GM12878 (cell line): ENCODE measurements at regions not wholly inside any gene's neighbourhood (a gene's known extent, or its start where the extent isn't known, plus 50 kb on each side); places are given as distances from the start of the nearest gene placed in this dataset.
A peak's percentile ranks its signal among the peaks of the same experiment; 100 is the strongest.

Experiments used
- ATAC-seq: fragments of 200-7000 bp; cut with Tn5 transposase; 3 replicates; pipeline ENCODE4 v1.9.1; 2020; ENCODE audit warnings: mild to moderate bottlenecking, moderate library complexity
- BruUV-seq: library from RNA; stranded (reverse); fragments of 400-500 nt; replicated peaks from 2 replicates; lab custom pipeline; 2021; lab: Mats Ljungman, UMichigan
- CTCF ChIA-PET: fragments of 300-600 bp; sonication (Branson Sonifier 250); formaldehyde crosslinking; extraction: SDS; loops from one replicate; lab custom pipeline; 2021; ENCODE audit warnings: inconsistent platforms; lab: Yijun Ruan, JAX
- POLR2A ChIA-PET: fragments of 350-600 bp; formaldehyde crosslinking; extraction: SDS; loops from one replicate; lab custom pipeline; 2021; ENCODE audit warnings: inconsistent platforms; lab: Charles Lee
- RAD21 ChIA-PET: fragments of 300-600 bp; sonication (Branson Sonifier 250); formaldehyde crosslinking; loops from one replicate; lab custom pipeline; 2023; ENCODE audit warnings: antibody characterized with exemption; ENCODE audit not compliant: unreplicated experiment; lab: Charles Lee
- SMC1A ChIA-PET: fragments of 300-600 bp; sonication (Branson Sonifier 250); formaldehyde crosslinking; loops from one replicate; lab custom pipeline; 2023; ENCODE audit not compliant: unreplicated experiment, uncharacterized antibody; lab: Charles Lee
- DNase-seq: peaks from one replicate; pipeline ENCODE4 v3.0.0-alpha.2; 2011; ENCODE audit warnings: low read depth, low spot score
- FAIRE-seq: peaks from 3 replicates; lab custom pipeline; 2011; peaks lifted over from hg19 to GRCh38; lab: Jason Lieb, UNC
- H2AFZ ChIP-seq: 2 replicates; pipeline ENCODE4 v1.6.0; 2011; ENCODE audit warnings: low read depth, low read length, control low read depth; ENCODE audit not compliant: control insufficient read depth
- H3K27ac ChIP-seq: 2 replicates; pipeline ENCODE4 v1.5.1; 2011; ENCODE audit warnings: control low read depth; ENCODE audit not compliant: control insufficient read depth, insufficient read depth
- H3K27me3 ChIP-seq, 2 experiments: replicated peaks in 1 of 2; 2 replicates each; pipeline versions ENCODE4 v1.6.0 to v1.6.1; 2011; ENCODE audit warnings: low read length in 1 of 2; ENCODE audit not compliant: control insufficient read depth in 2 of 2, insufficient read depth in 2 of 2
- H3K36me3 ChIP-seq, 2 experiments: 2 replicates each; pipeline ENCODE4 v1.5.1; 2011; ENCODE audit warnings: low read length in 1 of 2; ENCODE audit not compliant: control insufficient read depth in 2 of 2, insufficient read depth in 2 of 2
- H3K4me1 ChIP-seq: 2 replicates; pipeline ENCODE4 v1.6.1; 2011; ENCODE audit warnings: mild to moderate bottlenecking, low read length, moderate library complexity, mixed read lengths; ENCODE audit not compliant: control insufficient read depth, insufficient read depth
- H3K4me2 ChIP-seq: 2 replicates; pipeline ENCODE4 v1.6.0; 2011; ENCODE audit warnings: control low read depth; ENCODE audit not compliant: control insufficient read depth, insufficient read depth
- H3K4me3 ChIP-seq: fragments of 200-600 bp; sonication (generic); 2 replicates; pipeline ENCODE4 v1.5.1; 2016
- H3K79me2 ChIP-seq: 2 replicates; pipeline ENCODE4 v1.6.0; 2011; ENCODE audit warnings: low read length; ENCODE audit not compliant: control insufficient read depth, insufficient read depth
- H3K9ac ChIP-seq: 2 replicates; pipeline ENCODE4 v1.8.0; 2011; ENCODE audit warnings: low read length, control low read depth, mixed read lengths; ENCODE audit not compliant: control insufficient read depth, insufficient read depth
- H3K9me3 ChIP-seq: replicated peaks from 3 replicates; pipeline ENCODE4 v1.5.1; 2011; ENCODE audit warnings: mild to moderate bottlenecking, low read length; ENCODE audit not compliant: control insufficient read depth, insufficient read depth
- H4K20me1 ChIP-seq: 2 replicates; pipeline ENCODE4 v1.6.0; 2011; ENCODE audit not compliant: control insufficient read depth, insufficient read depth
- EED ChIP-seq: sonication (generic); IDR thresholded peaks from 2 replicates; pipeline ENCODE4 v1.6.1; 2016; ENCODE audit warnings: antibody characterized with exemption, low read depth
- HDAC2 ChIP-seq: fragments of 200-600 bp; sonication (generic); IDR thresholded peaks from 2 replicates; pipeline ENCODE4 v1.6.1; 2017
- IKZF1 ChIP-seq: fragments of 450-650 bp; conservative IDR thresholded peaks from 2 replicates; pipeline ENCODE4 v1.6.1; 2017; ENCODE audit warnings: antibody characterized with exemption, mild to moderate bottlenecking
- LARP7 ChIP-seq: fragments of 450-650 bp; IDR thresholded peaks from 2 replicates; pipeline ENCODE4 v1.6.1; 2017; ENCODE audit warnings: mild to moderate bottlenecking
- MEF2A ChIP-seq: IDR thresholded peaks from 2 replicates; pipeline ENCODE4 v1.6.1; 2011; ENCODE audit warnings: low read depth, mild to moderate bottlenecking, low read length, moderate library complexity; ENCODE audit not compliant: insufficient read depth
- NFYA ChIP-seq: IDR thresholded peaks from 2 replicates; pipeline ENCODE4 v1.6.1; 2011; ENCODE audit warnings: low read depth, mild to moderate bottlenecking, low read length, improper control_type of control experiment, borderline replicate concordance
- PAX8 ChIP-seq: fragments of 450-650 bp; IDR thresholded peaks from 2 replicates; pipeline ENCODE4 v1.6.1; 2017; ENCODE audit warnings: mild to moderate bottlenecking, moderate library complexity
- RAD21 ChIP-seq: IDR thresholded peaks from 2 replicates; pipeline ENCODE4 v1.6.1; 2011; ENCODE audit warnings: mild to moderate bottlenecking, low read depth, low read length, moderate library complexity; ENCODE audit not compliant: insufficient read depth
- RB1 ChIP-seq: fragments of 450-650 bp; formaldehyde crosslinking; IDR thresholded peaks from 2 replicates; pipeline ENCODE4 v1.6.1; 2017; ENCODE audit warnings: mild to moderate bottlenecking, borderline replicate concordance
- ZNF384 ChIP-seq: IDR thresholded peaks from 2 replicates; pipeline ENCODE4 v1.6.1; 2012; ENCODE audit warnings: low read depth, mild to moderate bottlenecking, low read length, improper control_type of control experiment, borderline replicate concordance
- WGBS: methylation state at CpG from one replicate; pipeline ENCODE4 v1.1.6; 2016; ENCODE audit warnings: low lambda C conversion rate; ENCODE audit not compliant: insufficient replicate concordance, insufficient coverage; ENCODE audit errors: missing lambda C conversion rate; 5-methylcytosine and 5-hydroxymethylcytosine counted together
- in situ Hi-C: fragments of 300-500 bp; cut with MboI; formaldehyde crosslinking; loops from 9 replicates; pipeline ENCODE4 v1.14.3; 2018; ENCODE audit warnings: mixed read lengths
- intact Hi-C: fragments of 100-400 bp; cut with micrococcal nuclease; formaldehyde crosslinking; loops from one replicate; pipeline ENCODE4 v1.14.2; 2022; ENCODE audit not compliant: unreplicated experiment
- TF ChIP-seq, protein P1 (sequence below): fragments of 450-650 bp; IDR thresholded peaks from 2 replicates; pipeline ENCODE4 v1.6.1; 2016; ENCODE audit warnings: mild to moderate bottlenecking
- TF ChIP-seq, protein P2 (sequence below): IDR thresholded peaks from 2 replicates; pipeline ENCODE4 v1.6.1; 2012; ENCODE audit warnings: low read depth, low read length, improper control_type of control experiment
- TF ChIP-seq, protein P3 (sequence below): IDR thresholded peaks from 2 replicates; pipeline ENCODE4 v1.6.1; 2012; ENCODE audit warnings: improper control_type of control experiment, low read depth, low read length; ENCODE audit not compliant: insufficient replicate concordance

DNA sequence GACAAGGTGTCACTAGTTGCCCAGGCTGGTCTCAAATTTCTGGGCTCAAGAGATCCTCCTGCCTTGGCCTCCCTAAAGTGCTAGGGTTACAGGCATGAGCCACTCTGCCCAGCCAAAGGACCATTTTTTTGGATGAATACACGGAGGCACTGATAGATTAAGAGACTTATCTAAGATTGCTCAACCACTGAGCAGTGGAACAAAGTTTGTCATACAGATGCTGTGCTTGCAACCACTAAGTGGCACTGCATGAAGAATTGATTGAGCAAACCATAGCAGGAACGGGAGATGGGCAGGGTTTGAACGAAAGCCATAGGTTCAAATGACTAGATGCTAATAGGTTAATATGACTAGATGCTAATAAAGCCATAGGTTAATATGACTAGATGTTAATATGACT lies 61.1 kb downstream of the EBLN1 start (continued):
- TF ChIP-seq, protein P1, sequence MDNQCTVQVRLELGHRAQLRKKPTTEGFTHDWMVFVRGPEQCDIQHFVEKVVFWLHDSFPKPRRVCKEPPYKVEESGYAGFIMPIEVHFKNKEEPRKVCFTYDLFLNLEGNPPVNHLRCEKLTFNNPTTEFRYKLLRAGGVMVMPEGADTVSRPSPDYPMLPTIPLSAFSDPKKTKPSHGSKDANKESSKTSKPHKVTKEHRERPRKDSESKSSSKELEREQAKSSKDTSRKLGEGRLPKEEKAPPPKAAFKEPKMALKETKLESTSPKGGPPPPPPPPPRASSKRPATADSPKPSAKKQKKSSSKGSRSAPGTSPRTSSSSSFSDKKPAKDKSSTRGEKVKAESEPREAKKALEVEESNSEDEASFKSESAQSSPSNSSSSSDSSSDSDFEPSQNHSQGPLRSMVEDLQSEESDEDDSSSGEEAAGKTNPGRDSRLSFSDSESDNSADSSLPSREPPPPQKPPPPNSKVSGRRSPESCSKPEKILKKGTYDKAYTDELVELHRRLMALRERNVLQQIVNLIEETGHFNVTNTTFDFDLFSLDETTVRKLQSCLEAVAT, result no peak

DNA sequence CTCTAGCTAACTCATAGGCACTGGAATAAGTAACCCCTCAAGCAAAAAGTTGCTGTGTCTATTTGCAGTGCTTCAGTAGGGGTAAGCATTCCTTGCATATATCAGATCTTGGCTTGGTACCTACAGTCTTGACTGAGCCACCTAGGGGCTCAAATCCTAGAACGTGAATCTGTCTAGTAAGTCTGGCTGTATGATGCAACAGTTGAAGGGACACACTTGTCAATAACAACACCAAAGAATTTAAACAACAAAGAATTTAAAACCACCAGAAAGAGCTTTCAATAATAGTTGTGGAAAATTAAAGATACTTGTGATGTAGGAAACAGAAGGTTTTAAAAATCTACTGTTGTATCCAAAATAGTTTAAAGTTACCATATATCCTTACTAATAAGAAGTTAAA lies 65.4 kb downstream of the EBLN1 start:
- Histone ChIP-seq H2AFZ (no peak overlapping the region), H3K9ac (no peak overlapping the region), H4K20me1 (no peaks in the 10 kb centered on the region), H3K27me3 (no peaks in the 10 kb centered on the region), H3K4me2 (no peak overlapping the region), H3K79me2 (no peaks in the 10 kb centered on the region), H3K4me1 (no peaks in the 10 kb centered on the region), H3K27ac (no peak overlapping the region), H3K9me3 (no peaks in the 10 kb centered on the region), H3K4me3 (no peak overlapping the region), H3K36me3 (no peaks in the 10 kb centered on the region)
- DNase-seq, result no peak
- 0% methylated on average over 1 of the region's 1 CpG for WGBS
- in situ Hi-C loops, result no loop called here
- ChIA-PET CTCF (no interaction called here), SMC1A (interaction anchor here (0.6 kb wide), 1 partner anchor 85 kb away, joined by 3 read pairs; no protein-coding TSS in a partner anchor), RAD21 (no interaction called here), POLR2A (no interaction called here)
- no peak for ATAC-seq
- no TSS peak for BruUV-seq
- peak; percentile 18 for FAIRE-seq
- intact Hi-C loops, result no loop called here
- TF ChIP-seq RB1 (no peak), IKZF1 (no peak), LARP7 (no peak), MEF2A (no peak), ZNF384 (no peak), EED (no peak), RAD21 (no peak), HDAC2 (no peak), NFYA (no peak), PAX8 (no peak)
- TF ChIP-seq, protein P2, sequence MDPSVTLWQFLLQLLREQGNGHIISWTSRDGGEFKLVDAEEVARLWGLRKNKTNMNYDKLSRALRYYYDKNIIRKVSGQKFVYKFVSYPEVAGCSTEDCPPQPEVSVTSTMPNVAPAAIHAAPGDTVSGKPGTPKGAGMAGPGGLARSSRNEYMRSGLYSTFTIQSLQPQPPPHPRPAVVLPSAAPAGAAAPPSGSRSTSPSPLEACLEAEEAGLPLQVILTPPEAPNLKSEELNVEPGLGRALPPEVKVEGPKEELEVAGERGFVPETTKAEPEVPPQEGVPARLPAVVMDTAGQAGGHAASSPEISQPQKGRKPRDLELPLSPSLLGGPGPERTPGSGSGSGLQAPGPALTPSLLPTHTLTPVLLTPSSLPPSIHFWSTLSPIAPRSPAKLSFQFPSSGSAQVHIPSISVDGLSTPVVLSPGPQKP, result no peak
- TF ChIP-seq, protein P1, result no peak
- TF ChIP-seq, protein P3, sequence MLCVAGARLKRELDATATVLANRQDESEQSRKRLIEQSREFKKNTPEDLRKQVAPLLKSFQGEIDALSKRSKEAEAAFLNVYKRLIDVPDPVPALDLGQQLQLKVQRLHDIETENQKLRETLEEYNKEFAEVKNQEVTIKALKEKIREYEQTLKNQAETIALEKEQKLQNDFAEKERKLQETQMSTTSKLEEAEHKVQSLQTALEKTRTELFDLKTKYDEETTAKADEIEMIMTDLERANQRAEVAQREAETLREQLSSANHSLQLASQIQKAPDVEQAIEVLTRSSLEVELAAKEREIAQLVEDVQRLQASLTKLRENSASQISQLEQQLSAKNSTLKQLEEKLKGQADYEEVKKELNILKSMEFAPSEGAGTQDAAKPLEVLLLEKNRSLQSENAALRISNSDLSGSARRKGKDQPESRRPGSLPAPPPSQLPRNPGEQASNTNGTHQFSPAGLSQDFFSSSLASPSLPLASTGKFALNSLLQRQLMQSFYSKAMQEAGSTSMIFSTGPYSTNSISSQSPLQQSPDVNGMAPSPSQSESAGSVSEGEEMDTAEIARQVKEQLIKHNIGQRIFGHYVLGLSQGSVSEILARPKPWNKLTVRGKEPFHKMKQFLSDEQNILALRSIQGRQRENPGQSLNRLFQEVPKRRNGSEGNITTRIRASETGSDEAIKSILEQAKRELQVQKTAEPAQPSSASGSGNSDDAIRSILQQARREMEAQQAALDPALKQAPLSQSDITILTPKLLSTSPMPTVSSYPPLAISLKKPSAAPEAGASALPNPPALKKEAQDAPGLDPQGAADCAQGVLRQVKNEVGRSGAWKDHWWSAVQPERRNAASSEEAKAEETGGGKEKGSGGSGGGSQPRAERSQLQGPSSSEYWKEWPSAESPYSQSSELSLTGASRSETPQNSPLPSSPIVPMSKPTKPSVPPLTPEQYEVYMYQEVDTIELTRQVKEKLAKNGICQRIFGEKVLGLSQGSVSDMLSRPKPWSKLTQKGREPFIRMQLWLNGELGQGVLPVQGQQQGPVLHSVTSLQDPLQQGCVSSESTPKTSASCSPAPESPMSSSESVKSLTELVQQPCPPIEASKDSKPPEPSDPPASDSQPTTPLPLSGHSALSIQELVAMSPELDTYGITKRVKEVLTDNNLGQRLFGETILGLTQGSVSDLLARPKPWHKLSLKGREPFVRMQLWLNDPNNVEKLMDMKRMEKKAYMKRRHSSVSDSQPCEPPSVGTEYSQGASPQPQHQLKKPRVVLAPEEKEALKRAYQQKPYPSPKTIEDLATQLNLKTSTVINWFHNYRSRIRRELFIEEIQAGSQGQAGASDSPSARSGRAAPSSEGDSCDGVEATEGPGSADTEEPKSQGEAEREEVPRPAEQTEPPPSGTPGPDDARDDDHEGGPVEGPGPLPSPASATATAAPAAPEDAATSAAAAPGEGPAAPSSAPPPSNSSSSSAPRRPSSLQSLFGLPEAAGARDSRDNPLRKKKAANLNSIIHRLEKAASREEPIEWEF, result no peak
